KG1 (cell line): ENCODE measurements at regions not wholly inside any gene's neighbourhood (a gene's known extent, or its start where the extent isn't known, plus 50 kb on each side); places are given as distances from the start of the nearest gene placed in this dataset.

Experiments used
- DNase-seq: peaks from one replicate; lab custom pipeline; 2025; lab: John Stamatoyannopoulos, UW

DNA sequence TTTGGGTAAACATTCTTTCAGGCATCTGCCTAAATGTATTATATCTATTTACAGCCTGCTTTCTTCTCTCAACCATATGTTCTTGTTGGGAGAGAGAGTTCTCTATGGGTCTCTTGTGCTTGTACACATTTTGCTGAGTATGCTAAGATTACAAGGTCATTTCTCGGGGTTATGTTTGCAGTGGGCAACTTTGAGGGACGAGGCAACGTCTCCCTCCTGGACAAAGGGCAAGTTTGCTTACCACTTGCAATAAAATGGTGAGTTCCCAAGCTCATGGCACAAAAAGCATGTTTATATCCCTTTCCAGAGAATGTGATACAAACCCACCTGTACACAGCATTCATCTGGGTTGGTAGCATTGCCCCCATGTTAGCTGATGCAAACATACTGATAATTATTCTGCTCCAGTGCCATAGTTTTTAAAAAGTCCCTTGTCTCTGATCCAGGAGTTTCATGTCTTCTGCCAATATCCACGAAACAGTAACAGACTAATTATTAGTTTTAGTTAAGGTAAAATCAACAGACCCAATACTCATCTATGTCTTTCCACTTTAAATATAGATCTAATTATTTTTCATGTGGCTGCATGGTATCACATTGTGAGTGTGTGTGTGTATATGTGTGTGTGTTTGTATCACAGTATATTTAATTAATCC lies 84.2 kb upstream of the MAPK4 start:
- no peak for DNase-seq

DNA sequence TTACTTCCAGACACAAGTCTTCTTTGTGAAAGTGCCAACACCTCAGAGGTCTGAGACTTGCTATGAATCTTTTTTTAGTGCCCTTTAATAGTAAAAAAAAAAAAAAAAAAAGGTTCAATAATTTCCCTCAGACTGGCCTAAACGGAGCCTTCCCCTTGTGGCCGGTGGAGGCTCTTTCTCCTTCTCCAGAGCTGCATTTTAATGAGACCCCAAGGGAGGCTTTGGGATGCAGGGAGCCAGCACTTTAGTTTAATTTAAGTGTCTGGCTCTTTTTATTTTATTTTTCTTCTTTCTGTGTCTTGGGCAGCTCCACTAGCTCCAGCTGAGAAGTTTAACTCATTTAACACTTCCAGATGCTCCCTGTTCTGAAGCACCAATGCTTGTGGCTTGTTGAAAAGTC lies 67.8 kb upstream of the MAPK4 start:
- DNase-seq: no peak

DNA sequence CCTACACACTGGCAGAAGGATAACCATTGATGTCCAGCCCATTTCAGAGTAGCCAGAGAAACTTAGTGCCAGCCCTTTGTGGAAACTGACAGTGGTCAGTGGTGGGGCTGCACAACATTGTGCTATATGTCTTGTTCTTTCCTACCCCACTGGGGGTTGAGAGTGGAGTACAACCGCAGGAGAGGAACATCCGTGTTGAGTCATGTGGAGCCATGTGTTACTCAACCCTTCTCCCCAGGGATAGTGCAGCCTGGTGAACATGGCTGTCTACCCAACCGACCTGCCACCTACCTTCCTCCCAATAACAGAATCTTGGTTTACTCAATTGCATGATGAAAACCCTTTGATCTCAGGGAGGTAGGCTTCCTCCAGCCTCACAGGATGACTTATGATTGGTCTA lies 65.3 kb upstream of the MAPK4 start:
- no peak for DNase-seq

DNA sequence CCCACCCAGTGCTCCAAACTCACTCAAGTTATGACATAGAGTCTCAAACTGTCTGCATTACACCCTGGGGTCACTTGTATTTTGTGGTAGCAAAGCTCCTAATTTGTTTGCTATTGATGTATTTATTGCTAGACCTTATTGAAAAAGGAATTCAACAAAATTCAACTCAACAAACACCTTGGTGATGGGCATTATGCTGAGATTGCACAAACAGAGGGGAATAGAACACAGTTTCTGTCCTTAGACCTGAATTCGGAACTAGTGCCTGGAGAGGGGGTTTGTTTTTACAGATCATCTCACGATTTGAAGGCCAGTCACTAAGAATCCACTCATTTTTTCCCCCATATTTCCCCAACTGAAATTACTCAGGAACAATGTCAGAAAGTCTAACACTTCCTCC lies 53.5 kb upstream of the MAPK4 start:
- no peak for DNase-seq

DNA sequence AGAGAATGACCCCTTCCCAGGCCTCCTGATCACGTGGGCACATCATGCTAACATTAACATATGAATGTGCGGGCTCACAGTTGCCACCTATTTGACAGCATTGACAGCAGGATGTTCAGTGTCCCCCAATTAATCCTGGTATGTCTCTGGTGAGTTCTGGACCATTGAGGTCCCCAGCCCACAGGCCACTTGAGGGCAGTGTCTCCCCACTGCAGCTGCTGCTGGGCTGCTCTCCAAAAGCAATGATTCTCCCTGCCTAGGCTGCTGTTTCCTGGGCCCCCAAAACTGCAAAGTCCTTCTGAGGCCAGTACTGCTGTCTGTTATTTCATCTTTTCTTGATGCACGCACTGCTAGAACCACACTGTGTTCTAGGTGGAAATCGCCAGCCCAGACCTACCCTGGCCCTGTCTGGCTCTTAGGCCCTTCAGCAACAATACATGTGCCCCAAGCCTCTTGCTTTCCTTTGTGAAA lies 52.7 kb upstream of the MAPK4 start:
- no peak for DNase-seq

DNA sequence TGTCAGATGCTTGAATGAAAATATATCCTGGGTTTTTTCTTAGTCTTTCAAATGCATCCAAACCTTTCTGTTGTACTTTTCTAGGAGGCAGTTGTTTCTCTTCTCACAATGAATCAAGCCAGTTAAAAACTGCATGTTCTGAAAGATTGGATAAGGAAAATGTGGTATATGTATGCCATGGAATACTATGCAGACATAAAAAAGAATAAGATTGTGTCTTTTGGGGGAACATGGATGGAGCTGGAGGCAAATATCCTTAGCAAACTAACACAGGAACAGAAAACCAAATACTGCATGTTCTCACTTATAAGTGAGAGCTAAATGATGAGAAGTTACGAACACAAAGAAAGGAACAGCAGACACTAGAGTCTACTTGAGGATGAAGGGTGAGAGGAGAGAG lies 51.7 kb upstream of the MAPK4 start:
- DNase-seq: no peak

DNA sequence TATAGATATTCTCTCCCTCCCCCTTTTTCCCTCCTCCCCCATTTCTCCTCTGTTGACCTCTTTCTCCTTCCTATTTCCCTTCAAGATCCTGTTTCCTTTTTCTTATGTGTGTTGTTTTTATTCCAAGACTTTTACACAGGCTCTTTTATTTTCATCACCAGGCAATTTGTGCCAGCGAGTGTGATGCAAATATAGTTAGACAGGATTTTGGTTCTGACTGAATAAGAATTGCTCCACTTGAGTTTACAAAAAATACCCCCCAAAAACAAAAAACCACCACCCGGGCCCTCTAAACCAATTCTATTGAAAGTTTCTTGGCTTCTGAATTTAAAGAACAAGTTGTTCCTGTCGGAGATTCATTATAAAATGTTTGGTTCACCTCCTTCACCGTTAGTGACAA lies 50.9 kb upstream of the MAPK4 start:
- no peak for DNase-seq
